Stimulated activated naive CD8-positive, alpha-beta T cell treated with anti-CD3 and anti-CD28 coated beads, Interleukin-15, amount 100 ng/mL, for 72 hours (primary cell): ENCODE measurements at regions not wholly inside any gene's neighbourhood (a gene's known extent, or its start where the extent isn't known, plus 50 kb on each side); places are given as distances from the start of the nearest gene placed in this dataset.

Experiments
- ATAC-seq: fragments of 150-1000 bp; cut with Tn5 transposase; 2 replicates; pipeline ENCODE4 v1.10.0; 2021; ENCODE audit warnings: mild to moderate bottlenecking, moderate library complexity
- DNase-seq, 2 donors: peaks; one replicate each; pipeline ENCODE4 v3.0.0; 2021 to 2022
- H3K27ac Mint-ChIP-seq, 2 donors: one replicate each; pipeline ENCODE4 v1.8.0; 2022; ENCODE audit warnings: mild to moderate bottlenecking in 2 of 2, mixed read lengths in 2 of 2, moderate library complexity in 2 of 2
- H3K27me3 Mint-ChIP-seq: one replicate; pipeline ENCODE4 v1.8.0; 2022; ENCODE audit warnings: mixed read lengths
- H3K4me1 Mint-ChIP-seq: one replicate; pipeline ENCODE4 v1.8.0; 2022; ENCODE audit warnings: mild to moderate bottlenecking, mixed read lengths
- H3K4me3 Mint-ChIP-seq, 2 donors: one replicate each; pipeline ENCODE4 v1.8.0; 2022; ENCODE audit warnings: mild to moderate bottlenecking in 2 of 2, mixed read lengths in 2 of 2, moderate library complexity in 1 of 2
- H3K9me3 Mint-ChIP-seq, 2 donors: one replicate each; pipeline ENCODE4 v1.8.0; 2022; ENCODE audit warnings: mixed read lengths in 2 of 2

GRCh38 chr6:140316966-140317365 lies 942.5 kb upstream of the CITED2 start:
- Mint-ChIP-seq H3K9me3 (peaks cover 0 to 4% of the 10 kb centered on the region in 2 donors), H3K4me3 (no peak overlapping the region), H3K27me3 (no peaks in the 10 kb centered on the region), H3K27ac (no peak overlapping the region), H3K4me1 (no peaks in the 10 kb centered on the region)
- ATAC-seq (peak; percentile 78), DNase-seq (no peak)

DNA sequence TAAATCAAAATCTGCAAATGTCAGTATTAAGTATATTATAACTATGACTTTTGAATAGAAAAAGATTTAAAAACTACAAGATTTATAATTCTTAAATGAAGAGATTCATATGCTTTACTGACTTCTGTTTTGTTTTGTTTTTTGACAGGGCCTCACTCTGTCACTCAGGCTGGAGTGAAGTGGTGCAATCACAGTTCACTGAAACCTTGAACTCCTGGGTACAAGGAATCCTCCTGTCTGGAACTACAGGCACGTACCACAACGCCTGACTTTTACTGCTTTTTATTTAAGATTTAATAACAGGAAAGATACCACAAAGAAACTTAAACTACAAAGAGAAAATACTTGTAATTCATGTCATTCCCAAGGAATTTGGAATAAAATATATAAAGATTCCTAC lies 940.2 kb upstream of the CITED2 start:
- no peak for ATAC-seq
- DNase-seq = no peak
- Mint-ChIP-seq H3K27me3 (no peaks in the 10 kb centered on the region), H3K27ac (no peak overlapping the region), H3K9me3 (peaks cover 0 to 4% of the 10 kb centered on the region in 2 donors), H3K4me3 (no peak overlapping the region), H3K4me1 (no peaks in the 10 kb centered on the region)

DNA sequence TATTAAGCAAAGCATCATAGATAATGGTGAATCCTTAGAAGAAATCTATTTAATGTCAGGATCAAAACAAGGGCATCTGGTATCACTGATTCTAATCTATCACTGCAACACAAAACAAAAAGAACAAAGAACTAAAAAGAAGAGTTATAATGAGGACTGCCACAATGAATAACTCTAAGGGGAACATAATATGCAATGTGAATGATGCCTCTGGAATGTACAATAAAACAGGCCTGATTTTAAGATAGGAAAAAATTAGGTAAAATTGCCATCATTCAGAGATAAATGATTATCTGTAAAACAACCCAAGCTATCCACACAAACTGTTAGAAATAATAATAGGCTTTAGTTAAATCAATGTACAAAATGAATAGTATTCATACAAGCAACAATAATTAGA lies 936.7 kb upstream of the CITED2 start:
- H3K27ac Mint-ChIP-seq = no peak overlapping the region
- peaks cover 0 to 4% of the 10 kb centered on the region in 2 donors for H3K9me3 Mint-ChIP-seq
- no peak overlapping the region for H3K4me3 Mint-ChIP-seq
- no peaks in the 10 kb centered on the region for H3K27me3 Mint-ChIP-seq
- H3K4me1 Mint-ChIP-seq = no peaks in the 10 kb centered on the region
- ATAC-seq = no peak
- no peak for DNase-seq

DNA sequence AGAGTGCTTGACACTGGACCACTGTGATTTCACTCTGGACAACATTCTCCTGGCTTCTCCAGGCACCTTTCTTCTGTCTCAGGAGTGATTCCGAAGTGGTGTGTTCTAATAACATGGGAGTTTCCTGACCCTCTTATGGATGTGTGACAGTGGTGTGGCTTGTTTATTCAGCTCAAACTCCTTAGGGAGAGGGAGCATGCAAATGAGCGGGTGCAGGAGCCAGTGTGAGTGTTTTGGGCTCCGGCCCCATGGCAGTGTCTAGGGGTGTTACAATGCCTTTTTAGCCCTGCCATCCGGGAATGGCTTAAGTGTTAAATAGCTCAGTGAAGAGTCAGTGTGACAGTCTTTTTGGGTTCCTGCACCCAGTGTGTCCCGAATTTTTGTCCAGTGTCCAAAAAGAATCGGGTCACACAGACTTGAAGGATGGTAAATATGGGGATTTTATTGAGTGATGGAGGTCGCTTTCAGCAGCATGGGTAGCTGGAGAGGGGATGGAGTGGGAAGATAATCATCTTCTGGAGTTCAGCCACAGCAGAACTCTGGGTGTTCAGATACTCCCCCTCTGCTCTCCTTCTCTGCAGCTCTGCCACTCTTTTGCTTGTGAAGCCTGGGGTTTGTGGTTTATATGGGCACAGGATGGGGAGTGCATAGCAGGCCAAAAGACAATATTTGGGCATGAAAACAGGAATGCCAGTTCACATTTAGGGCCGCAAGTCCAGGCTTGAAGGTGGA lies 928.9 kb upstream of the CITED2 start:
- H3K27me3 Mint-ChIP-seq = peaks cover 15% of the 10 kb centered on the region
- no peak for ATAC-seq
- no peak overlapping the region for H3K27ac Mint-ChIP-seq

GRCh38 chr6:140300331-140300730 lies 925.9 kb upstream of the CITED2 start:
- Mint-ChIP-seq H3K9me3 (peaks cover 0 to 5% of the 10 kb centered on the region in 2 donors), H3K27me3 (peaks cover 15% of the 10 kb centered on the region), H3K4me3 (no peak overlapping the region), H3K27ac (no peak overlapping the region), H3K4me1 (no peaks in the 10 kb centered on the region)
- ATAC-seq (no peak), DNase-seq (no peak)

More for the DNA sequence above, 928.9 kb upstream of the CITED2 start:
- H3K9me3 Mint-ChIP-seq = no peaks in the 10 kb centered on the region
- H3K4me3 Mint-ChIP-seq = no peak overlapping the region
- DNase-seq = no peak
- H3K4me1 Mint-ChIP-seq = no peaks in the 10 kb centered on the region

GRCh38 chr6:140289186-140289585 lies 914.7 kb upstream of the CITED2 start:
- no peak for DNase-seq
- H3K9me3 Mint-ChIP-seq = peaks cover 0 to 12% of the 10 kb centered on the region in 2 donors
- ATAC-seq = no peak
- no peak overlapping the region for H3K4me3 Mint-ChIP-seq
- no peaks in the 10 kb centered on the region for H3K27me3 Mint-ChIP-seq
- H3K4me1 Mint-ChIP-seq = no peaks in the 10 kb centered on the region
- H3K27ac Mint-ChIP-seq = no peak overlapping the region

DNA sequence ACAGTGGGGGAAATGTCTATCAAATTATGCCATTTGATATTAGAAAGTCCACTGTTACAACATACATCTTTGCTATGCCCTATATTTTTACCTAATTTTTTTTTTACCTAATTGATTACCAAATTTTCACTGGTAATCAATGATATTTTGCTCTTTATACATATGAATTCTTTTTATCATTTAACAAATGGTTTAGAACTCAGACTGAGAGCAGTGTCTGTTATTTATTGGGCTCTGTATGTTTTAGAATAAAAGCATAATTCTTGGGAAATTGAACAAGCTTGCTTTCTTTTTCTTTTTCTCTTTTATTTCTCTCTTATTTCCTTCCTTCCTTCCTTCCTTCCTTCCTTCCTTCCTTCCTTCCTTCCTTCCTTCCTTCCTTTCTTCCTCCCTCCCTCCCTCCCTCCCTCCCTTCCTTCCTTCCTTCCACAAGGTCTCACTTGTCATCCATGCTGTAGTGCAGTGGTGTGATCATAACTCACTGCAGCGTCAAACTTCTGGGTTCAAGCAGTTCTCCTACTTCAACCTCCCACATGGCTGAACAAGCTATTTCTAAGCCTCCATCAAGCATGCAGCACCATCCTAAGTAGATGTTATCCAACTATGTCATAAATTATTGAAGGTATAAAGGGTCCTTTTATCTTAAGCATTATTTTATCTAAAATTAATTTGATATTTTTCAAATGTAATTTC lies 911.7 kb upstream of the CITED2 start:
- no peak overlapping the region for H3K4me3 Mint-ChIP-seq
- H3K27me3 Mint-ChIP-seq = no peaks in the 10 kb centered on the region
- H3K27ac Mint-ChIP-seq = no peak overlapping the region
- no peaks in the 10 kb centered on the region for H3K4me1 Mint-ChIP-seq
- no peak for ATAC-seq
- DNase-seq = no peak
- peaks cover 0 to 8% of the 10 kb centered on the region in 2 donors for H3K9me3 Mint-ChIP-seq

- Mint-ChIP-seq H3K4me1 (no peaks in the 10 kb centered on the region), H3K9me3 (peaks cover 0 to 1% of the 10 kb centered on the region in 2 donors), H3K4me3 (no peak overlapping the region), H3K27ac (no peak overlapping the region), H3K27me3 (no peaks in the 10 kb centered on the region)
- DNase-seq (no peak), ATAC-seq (no peak)
Observed at GRCh38 chr6:140285471-140285870, 911.0 kb upstream of the CITED2 start.

- H3K9me3 Mint-ChIP-seq = no peaks in the 10 kb centered on the region
- no peak for ATAC-seq
- H3K4me1 Mint-ChIP-seq = no peaks in the 10 kb centered on the region
- H3K4me3 Mint-ChIP-seq = no peak overlapping the region
- H3K27ac Mint-ChIP-seq = no peak overlapping the region
- H3K27me3 Mint-ChIP-seq = no peaks in the 10 kb centered on the region
- DNase-seq = no peak
Observed at GRCh38 chr6:140284871-140285270, 910.4 kb upstream of the CITED2 start.

DNA sequence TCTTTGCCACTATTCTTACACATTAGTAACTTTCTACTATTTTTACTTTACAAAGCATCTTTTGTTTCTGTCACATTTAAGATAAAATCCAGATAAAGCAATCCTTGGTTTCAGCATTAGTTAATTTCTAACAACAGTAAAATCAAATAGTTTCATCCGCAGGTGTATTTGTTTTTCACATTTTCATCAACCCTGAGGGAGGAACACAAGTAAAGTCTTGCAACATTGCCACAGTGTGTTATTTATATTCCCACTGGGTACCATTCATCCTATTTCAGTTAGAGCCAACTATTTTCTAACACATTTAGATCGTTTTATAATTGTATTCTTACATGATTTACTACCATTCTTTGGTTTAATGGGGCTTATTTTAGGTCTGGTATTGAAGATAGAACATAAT lies 908.7 kb upstream of the CITED2 start:
- Mint-ChIP-seq H3K27me3 (no peaks in the 10 kb centered on the region), H3K27ac (no peak overlapping the region), H3K9me3 (no peaks in the 10 kb centered on the region), H3K4me3 (no peak overlapping the region), H3K4me1 (no peaks in the 10 kb centered on the region)
- no peak for ATAC-seq
- no peak for DNase-seq

DNA sequence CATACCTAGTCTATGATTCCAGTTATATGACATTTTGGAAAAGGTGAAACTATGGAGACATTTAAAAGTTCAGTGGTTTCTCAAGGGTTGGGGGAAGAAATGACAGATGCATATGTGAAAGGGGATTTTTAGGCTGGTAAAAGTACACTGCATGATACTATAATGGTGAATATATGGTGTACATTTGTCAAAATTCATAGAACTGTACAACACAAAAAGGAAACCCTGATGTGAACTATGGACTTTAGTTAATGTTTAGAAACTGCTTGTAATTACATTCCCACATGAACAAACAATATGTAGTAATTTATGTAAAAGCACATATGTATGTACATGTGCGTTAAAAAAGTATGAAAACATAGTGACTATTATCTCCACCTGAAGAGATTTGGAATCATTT lies 907.3 kb upstream of the CITED2 start:
- Mint-ChIP-seq H3K4me1 (no peaks in the 10 kb centered on the region), H3K27ac (no peak overlapping the region), H3K9me3 (no peaks in the 10 kb centered on the region), H3K4me3 (no peak overlapping the region), H3K27me3 (no peaks in the 10 kb centered on the region)
- ATAC-seq (no peak), DNase-seq (no peak)

- DNase-seq (no peak), ATAC-seq (no peak)
- H3K27me3 Mint-ChIP-seq = no peaks in the 10 kb centered on the region
- no peak overlapping the region for H3K4me3 Mint-ChIP-seq
- no peaks in the 10 kb centered on the region for H3K4me1 Mint-ChIP-seq
- no peaks in the 10 kb centered on the region for H3K9me3 Mint-ChIP-seq
- no peak overlapping the region for H3K27ac Mint-ChIP-seq
Observed at GRCh38 chr6:140281236-140281635, 906.8 kb upstream of the CITED2 start.

GRCh38 chr6:140276719-140277118 lies 902.3 kb upstream of the CITED2 start:
- no peak overlapping the region for H3K27ac Mint-ChIP-seq
- DNase-seq (no peak), ATAC-seq (no peak)
- no peaks in the 10 kb centered on the region for H3K9me3 Mint-ChIP-seq
- H3K27me3 Mint-ChIP-seq = no peaks in the 10 kb centered on the region
- no peaks in the 10 kb centered on the region for H3K4me1 Mint-ChIP-seq
- H3K4me3 Mint-ChIP-seq = no peak overlapping the region

DNA sequence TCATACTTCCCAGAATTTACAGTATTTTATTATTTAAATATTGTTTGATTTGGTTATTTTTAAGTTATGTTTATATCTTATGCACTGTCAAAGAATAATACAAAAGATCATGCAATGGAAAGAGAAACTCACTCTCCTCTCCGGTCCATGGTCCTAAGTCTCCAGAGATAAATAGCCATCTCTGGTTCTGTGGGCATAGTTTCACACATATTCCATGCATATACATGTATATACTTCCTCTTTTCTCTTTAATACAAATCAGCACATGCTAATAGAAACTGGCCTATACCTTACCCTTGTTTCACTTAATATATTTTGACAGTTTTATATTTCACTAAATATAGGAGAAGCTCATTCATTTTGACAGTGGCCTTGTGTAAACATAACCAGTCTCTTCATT lies 901.7 kb upstream of the CITED2 start:
- DNase-seq (no peak), ATAC-seq (no peak)
- no peaks in the 10 kb centered on the region for H3K4me1 Mint-ChIP-seq
- no peak overlapping the region for H3K4me3 Mint-ChIP-seq
- no peaks in the 10 kb centered on the region for H3K27me3 Mint-ChIP-seq
- H3K27ac Mint-ChIP-seq = no peak overlapping the region
- no peaks in the 10 kb centered on the region for H3K9me3 Mint-ChIP-seq

DNA sequence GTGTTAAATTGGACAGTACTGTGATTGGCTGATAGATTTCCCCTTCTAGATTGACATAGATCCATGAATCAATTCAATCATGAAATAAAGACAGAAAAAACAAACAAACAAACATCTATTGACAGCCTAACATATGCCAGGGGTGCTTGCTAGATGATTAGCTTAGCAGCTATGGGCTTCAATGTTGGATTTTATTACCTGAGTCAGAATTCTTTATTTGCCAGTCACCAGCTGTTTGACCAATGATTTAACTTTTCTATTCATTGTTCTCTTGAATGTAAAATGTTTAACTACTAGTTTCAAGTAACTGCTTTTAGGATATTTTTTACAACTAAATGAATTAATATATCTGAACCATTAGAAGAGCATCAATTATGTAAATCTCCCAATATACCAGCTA lies 901.3 kb upstream of the CITED2 start:
- Mint-ChIP-seq H3K27ac (no peak overlapping the region), H3K4me1 (no peaks in the 10 kb centered on the region), H3K4me3 (no peak overlapping the region), H3K9me3 (no peaks in the 10 kb centered on the region), H3K27me3 (no peaks in the 10 kb centered on the region)
- ATAC-seq = no peak
- no peak for DNase-seq

GRCh38 chr6:140274548-140274947 lies 900.1 kb upstream of the CITED2 start:
- Mint-ChIP-seq H3K9me3 (no peaks in the 10 kb centered on the region), H3K27ac (no peak overlapping the region), H3K4me1 (no peaks in the 10 kb centered on the region), H3K4me3 (no peak overlapping the region), H3K27me3 (no peaks in the 10 kb centered on the region)
- ATAC-seq (no peak), DNase-seq (no peak)
